Epithelial cell of esophagus (primary cell): ENCODE measurements at regions not wholly inside any gene's neighbourhood (a gene's known extent, or its start where the extent isn't known, plus 50 kb on each side); places are given as distances from the start of the nearest gene placed in this dataset.
"Not testable (repeated sequence)": the region's sequence is repeated elsewhere in the genome, so short reads cannot be mapped to it uniquely, and the experiment has no call there.

Experiments used
- DNase-seq: peaks from one replicate; pipeline ENCODE4 v3.0.0; 2010; ENCODE audit warnings: low read depth
- H3K4me3 ChIP-seq: 2 replicates; pipeline ENCODE4 v1.5.1; 2011; ENCODE audit warnings: mild to moderate bottlenecking, low read length, control low read depth
- CTCF ChIP-seq: IDR thresholded peaks from 2 replicates; pipeline ENCODE4 v1.5.1; 2011; ENCODE audit warnings: low read depth, mild to moderate bottlenecking, low read length, control low read depth, inconsistent platforms; ENCODE audit not compliant: insufficient read depth; ENCODE audit errors: missing control alignments

- TF ChIP-seq CTCF, result no peak
- no peak overlapping the region for H3K4me3 ChIP-seq
- DNase-seq, result no peak
Observed at GRCh38 chr2:122081751-122082150, 326.3 kb downstream of the TSN start.

GRCh38 chr2:122083256-122084048 lies 328.0 kb downstream of the TSN start:
- no peak for DNase-seq
- no peak overlapping the region for H3K4me3 ChIP-seq
- no peak for TF ChIP-seq CTCF

GRCh38 chr2:122085672-122086071 lies 330.2 kb downstream of the TSN start:
- not testable (repeated sequence) for DNase-seq, H3K4me3 ChIP-seq

- no peak for DNase-seq
- no peak for TF ChIP-seq CTCF
- H3K4me3 ChIP-seq, result no peak overlapping the region
Observed at GRCh38 chr2:122094557-122094956, 339.1 kb downstream of the TSN start.

- TF ChIP-seq CTCF, result no peak
- DNase-seq, result no peak
- no peak overlapping the region for H3K4me3 ChIP-seq
Observed at GRCh38 chr2:122096761-122097160, 341.3 kb downstream of the TSN start.

- no peak for TF ChIP-seq CTCF
- no peak overlapping the region for H3K4me3 ChIP-seq
- no peak for DNase-seq
Observed at GRCh38 chr2:122098306-122098705, 342.9 kb downstream of the TSN start.

GRCh38 chr2:122100346-122100745 lies 344.9 kb downstream of the TSN start:
- H3K4me3 ChIP-seq, result no peak overlapping the region
- no peak for TF ChIP-seq CTCF
- DNase-seq, result no peak
